ENCODE measurements at regions not wholly inside any gene's neighbourhood (a gene's known extent, or its start where the extent isn't known, plus 50 kb on each side); places are given as distances from the start of the nearest gene placed in this dataset.

GRCh38 chr3:103410231-103410630 is 975.4 kb downstream of the ZPLD1 start:
- TF ChIP-seq, protein P1, sequence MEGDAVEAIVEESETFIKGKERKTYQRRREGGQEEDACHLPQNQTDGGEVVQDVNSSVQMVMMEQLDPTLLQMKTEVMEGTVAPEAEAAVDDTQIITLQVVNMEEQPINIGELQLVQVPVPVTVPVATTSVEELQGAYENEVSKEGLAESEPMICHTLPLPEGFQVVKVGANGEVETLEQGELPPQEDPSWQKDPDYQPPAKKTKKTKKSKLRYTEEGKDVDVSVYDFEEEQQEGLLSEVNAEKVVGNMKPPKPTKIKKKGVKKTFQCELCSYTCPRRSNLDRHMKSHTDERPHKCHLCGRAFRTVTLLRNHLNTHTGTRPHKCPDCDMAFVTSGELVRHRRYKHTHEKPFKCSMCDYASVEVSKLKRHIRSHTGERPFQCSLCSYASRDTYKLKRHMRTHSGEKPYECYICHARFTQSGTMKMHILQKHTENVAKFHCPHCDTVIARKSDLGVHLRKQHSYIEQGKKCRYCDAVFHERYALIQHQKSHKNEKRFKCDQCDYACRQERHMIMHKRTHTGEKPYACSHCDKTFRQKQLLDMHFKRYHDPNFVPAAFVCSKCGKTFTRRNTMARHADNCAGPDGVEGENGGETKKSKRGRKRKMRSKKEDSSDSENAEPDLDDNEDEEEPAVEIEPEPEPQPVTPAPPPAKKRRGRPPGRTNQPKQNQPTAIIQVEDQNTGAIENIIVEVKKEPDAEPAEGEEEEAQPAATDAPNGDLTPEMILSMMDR (IDR thresholded peaks at IDR 0.05): no peak
- TF ChIP-seq POLR2A (IDR thresholded peaks at IDR 0.05) (no peak), POLR2AphosphoS5 (IDR thresholded peaks at IDR 0.05) (no peak)

All from sigmoid colon (tissue), 4 donors.